Neural cell (in vitro differentiated cells): ENCODE measurements at regions not wholly inside any gene's neighbourhood (a gene's known extent, or its start where the extent isn't known, plus 50 kb on each side); places are given as distances from the start of the nearest gene placed in this dataset.

Source experiments
- H2AFZ ChIP-seq: fragments of 200-600, 300-800 bp; sonication (generic), shearing (Covaris generic); 2 replicates; pipeline ENCODE4 v1.6.0; 2014; ENCODE audit warnings: low read depth, mild to moderate bottlenecking, antibody characterized with exemption, low read length, moderate library complexity
- H3F3A ChIP-seq: fragments of 200-600 bp; shearing (Covaris generic); 2 replicates; pipeline ENCODE4 v1.6.1; 2016; ENCODE audit warnings: mild to moderate bottlenecking, moderate library complexity, mixed read lengths, antibody characterized with exemption, low read length; ENCODE audit not compliant: insufficient read depth, poor library complexity, severe bottlenecking
- H3K27ac ChIP-seq: fragments of 200-600, 300-800 bp; sonication (generic), shearing (Covaris generic); 2 replicates; pipeline ENCODE4 v1.5.1; 2014; ENCODE audit warnings: mild to moderate bottlenecking, low read length, moderate library complexity
- H3K27me3 ChIP-seq: fragments of 300-800, 200-600 bp; sonication (generic), shearing (Covaris generic); 2 replicates; pipeline ENCODE4 v1.6.0; 2014; ENCODE audit warnings: mild to moderate bottlenecking, low read depth, low read length, moderate library complexity; ENCODE audit not compliant: insufficient read depth
- H3K36me3 ChIP-seq: fragments of 300-800, 200-600 bp; sonication (generic), shearing (Covaris generic); 2 replicates; pipeline ENCODE4 v1.5.1; 2014; ENCODE audit warnings: mild to moderate bottlenecking, antibody characterized with exemption, low read length, moderate library complexity; ENCODE audit not compliant: insufficient read depth
- H3K4me2 ChIP-seq: fragments of 300-800, 200-600 bp; sonication (generic), shearing (Covaris generic); 2 replicates; pipeline ENCODE4 v1.6.0; 2014; ENCODE audit warnings: mild to moderate bottlenecking, low read length
- H3K4me3 ChIP-seq: fragments of 300-800, 200-600 bp; sonication (generic), shearing (Covaris generic); 2 replicates; pipeline ENCODE4 v1.5.1; 2014; ENCODE audit warnings: mild to moderate bottlenecking, low read length, moderate library complexity
- H3K79me2 ChIP-seq: fragments of 200-600 bp; shearing (Covaris generic); replicated peaks from 2 replicates; pipeline ENCODE4 v1.6.0; 2014; ENCODE audit warnings: mild to moderate bottlenecking, low read length, moderate library complexity; ENCODE audit not compliant: insufficient read depth
- H3K9ac ChIP-seq: fragments of 300-800, 200-600 bp; sonication (generic), shearing (Covaris generic); 2 replicates; pipeline ENCODE4 v1.6.1; 2016; ENCODE audit warnings: mild to moderate bottlenecking, low read length, mixed read lengths
- H3K9me2 ChIP-seq: fragments of 200-600 bp; shearing (Covaris generic); 2 replicates; pipeline ENCODE4 v1.6.1; 2016; ENCODE audit warnings: mild to moderate bottlenecking, low read length, mixed read lengths; ENCODE audit not compliant: insufficient read depth
- H3K9me3 ChIP-seq: fragments of 200-600, 300-800 bp; sonication (generic), shearing (Covaris generic); 2 replicates; pipeline ENCODE4 v1.6.1; 2016; ENCODE audit warnings: mild to moderate bottlenecking, mixed run types, low read length, moderate library complexity, mixed read lengths
- H4K20me1 ChIP-seq: fragments of 200-600 bp; shearing (Covaris generic); 2 replicates; pipeline ENCODE4 v1.6.1; 2016; ENCODE audit warnings: mild to moderate bottlenecking, mixed run types; ENCODE audit not compliant: insufficient read depth
- EP300 ChIP-seq: fragments of 450-650 bp; conservative IDR thresholded peaks from 2 replicates; pipeline ENCODE4 v1.6.1; 2014; ENCODE audit warnings: antibody characterized with exemption, mild to moderate bottlenecking, moderate library complexity; ENCODE audit not compliant: poor library complexity, severe bottlenecking
- EZH2 ChIP-seq: fragments of 200-600, 300-800 bp; shearing (Covaris generic), sonication (generic); IDR thresholded peaks from 2 replicates; pipeline ENCODE4 v1.6.1; 2014; ENCODE audit warnings: antibody characterized with exemption, low read length, borderline replicate concordance, mild to moderate bottlenecking; ENCODE audit not compliant: insufficient read depth, poor library complexity, severe bottlenecking
- MXI1 ChIP-seq: fragments of 450-650 bp; conservative IDR thresholded peaks from 2 replicates; pipeline ENCODE4 v1.6.1; 2014; ENCODE audit warnings: antibody characterized with exemption, mild to moderate bottlenecking; ENCODE audit not compliant: poor library complexity, severe bottlenecking
- POLR2AphosphoS5 ChIP-seq: IDR thresholded peaks from 2 replicates; pipeline ENCODE4 v1.6.1; 2012
- RAD21 ChIP-seq: fragments of 450-650 bp; conservative IDR thresholded peaks from 2 replicates; pipeline ENCODE4 v1.6.1; 2014; ENCODE audit warnings: antibody characterized with exemption, mild to moderate bottlenecking, moderate library complexity
- SMC3 ChIP-seq: fragments of 450-650 bp; conservative IDR thresholded peaks from 2 replicates; pipeline ENCODE4 v1.6.1; 2014; ENCODE audit warnings: antibody characterized with exemption, mild to moderate bottlenecking, moderate library complexity; ENCODE audit not compliant: poor library complexity
- TAF1 ChIP-seq: IDR thresholded peaks from 2 replicates; pipeline ENCODE4 v1.6.1; 2012; ENCODE audit warnings: low read depth
- TF ChIP-seq, protein P1 (sequence below): IDR thresholded peaks from 2 replicates; pipeline ENCODE4 v1.6.1; 2012; ENCODE audit warnings: borderline replicate concordance
- TF ChIP-seq, protein P2 (sequence below): fragments of 450-650 bp; IDR thresholded peaks from 2 replicates; pipeline ENCODE4 v1.5.1; 2014; ENCODE audit warnings: antibody characterized with exemption, mild to moderate bottlenecking, moderate library complexity; ENCODE audit not compliant: poor library complexity, severe bottlenecking

DNA sequence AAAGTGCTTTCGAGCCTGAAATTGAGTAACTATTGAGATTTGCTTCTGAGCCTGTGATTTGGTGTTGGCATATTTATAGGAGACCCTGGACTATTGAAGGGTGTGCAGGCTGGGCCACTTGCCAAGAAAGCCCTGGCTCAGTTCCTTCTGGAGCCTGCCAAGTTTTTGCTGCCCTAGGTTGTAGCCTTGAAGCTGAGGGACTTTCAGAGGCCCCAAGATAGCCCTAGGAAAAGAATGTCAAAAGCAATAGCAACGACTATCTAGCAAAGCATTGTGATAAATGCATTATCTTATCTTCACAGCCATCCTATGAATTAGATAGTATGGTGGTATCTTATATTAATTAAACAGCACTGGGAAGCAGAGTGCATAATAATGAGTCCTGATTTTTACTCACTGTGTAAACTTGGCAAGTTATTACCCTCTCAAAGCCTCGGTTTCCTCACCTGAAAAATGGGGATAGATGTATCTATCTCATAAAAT is 473.7 kb upstream of the PODXL start:
- Histone ChIP-seq H3K27ac (no peak overlapping the region), H3K4me2 (no peak overlapping the region)

GRCh38 chr7:132029369-132030085 is 473.1 kb upstream of the PODXL start:
- TF ChIP-seq POLR2AphosphoS5 (no peak), SMC3 (no peak), TAF1 (no peak), RAD21 (no peak), EZH2 (no peak), MXI1 (no peak), EP300 (no peak)
- TF ChIP-seq, protein P1, sequence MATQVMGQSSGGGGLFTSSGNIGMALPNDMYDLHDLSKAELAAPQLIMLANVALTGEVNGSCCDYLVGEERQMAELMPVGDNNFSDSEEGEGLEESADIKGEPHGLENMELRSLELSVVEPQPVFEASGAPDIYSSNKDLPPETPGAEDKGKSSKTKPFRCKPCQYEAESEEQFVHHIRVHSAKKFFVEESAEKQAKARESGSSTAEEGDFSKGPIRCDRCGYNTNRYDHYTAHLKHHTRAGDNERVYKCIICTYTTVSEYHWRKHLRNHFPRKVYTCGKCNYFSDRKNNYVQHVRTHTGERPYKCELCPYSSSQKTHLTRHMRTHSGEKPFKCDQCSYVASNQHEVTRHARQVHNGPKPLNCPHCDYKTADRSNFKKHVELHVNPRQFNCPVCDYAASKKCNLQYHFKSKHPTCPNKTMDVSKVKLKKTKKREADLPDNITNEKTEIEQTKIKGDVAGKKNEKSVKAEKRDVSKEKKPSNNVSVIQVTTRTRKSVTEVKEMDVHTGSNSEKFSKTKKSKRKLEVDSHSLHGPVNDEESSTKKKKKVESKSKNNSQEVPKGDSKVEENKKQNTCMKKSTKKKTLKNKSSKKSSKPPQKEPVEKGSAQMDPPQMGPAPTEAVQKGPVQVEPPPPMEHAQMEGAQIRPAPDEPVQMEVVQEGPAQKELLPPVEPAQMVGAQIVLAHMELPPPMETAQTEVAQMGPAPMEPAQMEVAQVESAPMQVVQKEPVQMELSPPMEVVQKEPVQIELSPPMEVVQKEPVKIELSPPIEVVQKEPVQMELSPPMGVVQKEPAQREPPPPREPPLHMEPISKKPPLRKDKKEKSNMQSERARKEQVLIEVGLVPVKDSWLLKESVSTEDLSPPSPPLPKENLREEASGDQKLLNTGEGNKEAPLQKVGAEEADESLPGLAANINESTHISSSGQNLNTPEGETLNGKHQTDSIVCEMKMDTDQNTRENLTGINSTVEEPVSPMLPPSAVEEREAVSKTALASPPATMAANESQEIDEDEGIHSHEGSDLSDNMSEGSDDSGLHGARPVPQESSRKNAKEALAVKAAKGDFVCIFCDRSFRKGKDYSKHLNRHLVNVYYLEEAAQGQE = no peak
- TF ChIP-seq, protein P2, sequence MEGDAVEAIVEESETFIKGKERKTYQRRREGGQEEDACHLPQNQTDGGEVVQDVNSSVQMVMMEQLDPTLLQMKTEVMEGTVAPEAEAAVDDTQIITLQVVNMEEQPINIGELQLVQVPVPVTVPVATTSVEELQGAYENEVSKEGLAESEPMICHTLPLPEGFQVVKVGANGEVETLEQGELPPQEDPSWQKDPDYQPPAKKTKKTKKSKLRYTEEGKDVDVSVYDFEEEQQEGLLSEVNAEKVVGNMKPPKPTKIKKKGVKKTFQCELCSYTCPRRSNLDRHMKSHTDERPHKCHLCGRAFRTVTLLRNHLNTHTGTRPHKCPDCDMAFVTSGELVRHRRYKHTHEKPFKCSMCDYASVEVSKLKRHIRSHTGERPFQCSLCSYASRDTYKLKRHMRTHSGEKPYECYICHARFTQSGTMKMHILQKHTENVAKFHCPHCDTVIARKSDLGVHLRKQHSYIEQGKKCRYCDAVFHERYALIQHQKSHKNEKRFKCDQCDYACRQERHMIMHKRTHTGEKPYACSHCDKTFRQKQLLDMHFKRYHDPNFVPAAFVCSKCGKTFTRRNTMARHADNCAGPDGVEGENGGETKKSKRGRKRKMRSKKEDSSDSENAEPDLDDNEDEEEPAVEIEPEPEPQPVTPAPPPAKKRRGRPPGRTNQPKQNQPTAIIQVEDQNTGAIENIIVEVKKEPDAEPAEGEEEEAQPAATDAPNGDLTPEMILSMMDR = no peak
- H3K4me2 ChIP-seq = no peak overlapping the region
- no peak overlapping the region for H3K27ac ChIP-seq

More for the DNA sequence above, 473.7 kb upstream of the PODXL start:
- TF ChIP-seq SMC3 (no peak), TAF1 (no peak), RAD21 (no peak), MXI1 (no peak)
- TF ChIP-seq, protein P1 = no peak
- TF ChIP-seq, protein P2 = no peak
- no peaks in the 10 kb centered on the region for H4K20me1 ChIP-seq
- no peak overlapping the region for H2AFZ ChIP-seq
- H3K9ac ChIP-seq = no peak overlapping the region
- no peaks in the 10 kb centered on the region for H3K27me3 ChIP-seq
- no peaks in the 10 kb centered on the region for H3K36me3 ChIP-seq
- H3F3A ChIP-seq = no peaks in the 10 kb centered on the region
- no peaks in the 10 kb centered on the region for H3K9me2 ChIP-seq
- H3K4me3 ChIP-seq = no peak overlapping the region
- H3K9me3 ChIP-seq = no peaks in the 10 kb centered on the region
- no peaks in the 10 kb centered on the region for H3K79me2 ChIP-seq

More at GRCh38 chr7:132029369-132030085, 473.1 kb upstream of the PODXL start:
- Histone ChIP-seq H3K9me3 (no peaks in the 10 kb centered on the region), H2AFZ (no peak overlapping the region), H3F3A (no peaks in the 10 kb centered on the region), H3K9ac (no peak overlapping the region), H3K79me2 (no peaks in the 10 kb centered on the region), H3K27me3 (no peaks in the 10 kb centered on the region), H3K9me2 (no peaks in the 10 kb centered on the region), H3K4me3 (no peak overlapping the region), H4K20me1 (no peaks in the 10 kb centered on the region), H3K36me3 (no peaks in the 10 kb centered on the region)
